GM12878 (cell line): ENCODE measurements at regions not wholly inside any gene's neighbourhood (a gene's known extent, or its start where the extent isn't known, plus 50 kb on each side); places are given as distances from the start of the nearest gene placed in this dataset.

Experiments used
- ATAC-seq: fragments of 200-7000 bp; cut with Tn5 transposase; 3 replicates; pipeline ENCODE4 v1.9.1; 2020; ENCODE audit warnings: mild to moderate bottlenecking, moderate library complexity
- BruUV-seq: library from RNA; stranded (reverse); fragments of 400-500 nt; replicated peaks from 2 replicates; lab custom pipeline; 2021; lab: Mats Ljungman, UMichigan
- CTCF ChIA-PET: fragments of 300-600 bp; sonication (Branson Sonifier 250); formaldehyde crosslinking; extraction: SDS; loops from one replicate; lab custom pipeline; 2021; ENCODE audit warnings: inconsistent platforms; lab: Yijun Ruan, JAX
- POLR2A ChIA-PET: fragments of 350-600 bp; formaldehyde crosslinking; extraction: SDS; loops from one replicate; lab custom pipeline; 2021; ENCODE audit warnings: inconsistent platforms; lab: Charles Lee
- RAD21 ChIA-PET: fragments of 300-600 bp; sonication (Branson Sonifier 250); formaldehyde crosslinking; loops from one replicate; lab custom pipeline; 2023; ENCODE audit warnings: antibody characterized with exemption; ENCODE audit not compliant: unreplicated experiment; lab: Charles Lee
- SMC1A ChIA-PET: fragments of 300-600 bp; sonication (Branson Sonifier 250); formaldehyde crosslinking; loops from one replicate; lab custom pipeline; 2023; ENCODE audit not compliant: unreplicated experiment, uncharacterized antibody; lab: Charles Lee
- DNase-seq: peaks from one replicate; pipeline ENCODE4 v3.0.0-alpha.2; 2011; ENCODE audit warnings: low read depth, low spot score
- FAIRE-seq: peaks from 3 replicates; lab custom pipeline; 2011; peaks lifted over from hg19 to GRCh38; lab: Jason Lieb, UNC
- H2AFZ ChIP-seq: 2 replicates; pipeline ENCODE4 v1.6.0; 2011; ENCODE audit warnings: low read depth, low read length, control low read depth; ENCODE audit not compliant: control insufficient read depth
- H3K27ac ChIP-seq: 2 replicates; pipeline ENCODE4 v1.5.1; 2011; ENCODE audit warnings: control low read depth; ENCODE audit not compliant: control insufficient read depth, insufficient read depth
- H3K27me3 ChIP-seq, 2 experiments: replicated peaks in 1 of 2; 2 replicates each; pipeline versions ENCODE4 v1.6.0 to v1.6.1; 2011; ENCODE audit warnings: low read length in 1 of 2; ENCODE audit not compliant: control insufficient read depth in 2 of 2, insufficient read depth in 2 of 2
- H3K36me3 ChIP-seq, 2 experiments: 2 replicates each; pipeline ENCODE4 v1.5.1; 2011; ENCODE audit warnings: low read length in 1 of 2; ENCODE audit not compliant: control insufficient read depth in 2 of 2, insufficient read depth in 2 of 2
- H3K4me1 ChIP-seq: 2 replicates; pipeline ENCODE4 v1.6.1; 2011; ENCODE audit warnings: mild to moderate bottlenecking, low read length, moderate library complexity, mixed read lengths; ENCODE audit not compliant: control insufficient read depth, insufficient read depth
- H3K4me2 ChIP-seq: 2 replicates; pipeline ENCODE4 v1.6.0; 2011; ENCODE audit warnings: control low read depth; ENCODE audit not compliant: control insufficient read depth, insufficient read depth
- H3K4me3 ChIP-seq: fragments of 200-600 bp; sonication (generic); 2 replicates; pipeline ENCODE4 v1.5.1; 2016
- H3K79me2 ChIP-seq: 2 replicates; pipeline ENCODE4 v1.6.0; 2011; ENCODE audit warnings: low read length; ENCODE audit not compliant: control insufficient read depth, insufficient read depth
- H3K9ac ChIP-seq: 2 replicates; pipeline ENCODE4 v1.8.0; 2011; ENCODE audit warnings: low read length, control low read depth, mixed read lengths; ENCODE audit not compliant: control insufficient read depth, insufficient read depth
- H3K9me3 ChIP-seq: replicated peaks from 3 replicates; pipeline ENCODE4 v1.5.1; 2011; ENCODE audit warnings: mild to moderate bottlenecking, low read length; ENCODE audit not compliant: control insufficient read depth, insufficient read depth
- H4K20me1 ChIP-seq: 2 replicates; pipeline ENCODE4 v1.6.0; 2011; ENCODE audit not compliant: control insufficient read depth, insufficient read depth
- CEBPB ChIP-seq, 2 experiments: fragments of 150-350 bp in 1 of 2; IDR thresholded peaks; 2 replicates each; pipeline ENCODE4 v1.6.1; 2012 to 2014; ENCODE audit warnings: low read depth in 2 of 2, low read length in 2 of 2, borderline replicate concordance in 1 of 2, inconsistent platforms in 1 of 2
- E2F4 ChIP-seq: IDR thresholded peaks from 2 replicates; pipeline ENCODE4 v1.6.1; 2012; ENCODE audit warnings: low read depth, low read length, improper control_type of control experiment
- HCFC1 ChIP-seq: fragments of 150-350 bp; IDR thresholded peaks from 2 replicates; pipeline ENCODE4 v1.6.1; 2014; ENCODE audit warnings: low read length
- IRF3 ChIP-seq: fragments of 450-650 bp; IDR thresholded peaks from 2 replicates; pipeline ENCODE4 v1.6.1; 2014; ENCODE audit warnings: mild to moderate bottlenecking
- MYC ChIP-seq: IDR thresholded peaks from 2 replicates; pipeline ENCODE4 v1.6.1; 2011; ENCODE audit warnings: mild to moderate bottlenecking, low read length, moderate library complexity, inconsistent platforms; ENCODE audit not compliant: insufficient read depth, insufficient replicate concordance, insufficient read length, severe bottlenecking
- RELA ChIP-seq: fragments of 450-650 bp; IDR thresholded peaks from 2 replicates; pipeline ENCODE4 v1.8.0; 2014; ENCODE audit warnings: borderline replicate concordance; ENCODE audit not compliant: partially characterized antibody
- ZZZ3 ChIP-seq: IDR thresholded peaks from 2 replicates; pipeline ENCODE4 v1.6.1; 2011; ENCODE audit warnings: low read depth; ENCODE audit not compliant: control insufficient read depth, insufficient read length
- WGBS: methylation state at CpG from one replicate; pipeline ENCODE4 v1.1.6; 2016; ENCODE audit warnings: low lambda C conversion rate; ENCODE audit not compliant: insufficient replicate concordance, insufficient coverage; ENCODE audit errors: missing lambda C conversion rate; 5-methylcytosine and 5-hydroxymethylcytosine counted together
- in situ Hi-C: fragments of 300-500 bp; cut with MboI; formaldehyde crosslinking; loops from 9 replicates; pipeline ENCODE4 v1.14.3; 2018; ENCODE audit warnings: mixed read lengths
- intact Hi-C: fragments of 100-400 bp; cut with micrococcal nuclease; formaldehyde crosslinking; loops from one replicate; pipeline ENCODE4 v1.14.2; 2022; ENCODE audit not compliant: unreplicated experiment

GRCh38 chr14:44866322-44866721 lies 95.4 kb downstream of the KLHL28 start:
- no peak overlapping the region for H2AFZ ChIP-seq
- TF ChIP-seq RELA (no peak), CEBPB (IDR thresholded peaks at IDR 0.05; ENCODE audit: borderline replicate concordance in 1 of 2, low read depth in 2 of 2, low read length in 2 of 2) (no peak), MYC (no peak), HCFC1 (no peak), E2F4 (no peak), ZZZ3 (no peak), IRF3 (no peak)
- H3K36me3 ChIP-seq, result no peaks in the 10 kb centered on the region
- intact Hi-C loops, result no loop called here
- SMC1A ChIA-PET, result interaction anchor here (1.2 kb wide), 1 partner anchor 10 kb away, joined by 3 read pairs; no protein-coding TSS in a partner anchor
- RAD21 ChIA-PET, result no interaction called here
- no peak overlapping the region for H3K27ac ChIP-seq
- no peak for FAIRE-seq
- no peak overlapping the region for H3K4me3 ChIP-seq
- H3K9ac ChIP-seq, result no peak overlapping the region
- ATAC-seq, result no peak
- no peaks in the 10 kb centered on the region for H3K79me2 ChIP-seq
- POLR2A ChIA-PET, result no interaction called here
- in situ Hi-C loops, result no loop called here
- CTCF ChIA-PET, result interaction anchor here (1.1 kb wide), 1 partner anchor 20 kb away, joined by 4 read pairs; no protein-coding TSS in a partner anchor
- no peaks in the 10 kb centered on the region for H3K9me3 ChIP-seq
- no TSS peak for BruUV-seq
- no peak overlapping the region for H3K4me2 ChIP-seq
- 68% methylated on average over 2 of the region's 2 CpGs for WGBS
- DNase-seq, result no peak
- H4K20me1 ChIP-seq, result no peaks in the 10 kb centered on the region
- H3K4me1 ChIP-seq, result no peaks in the 10 kb centered on the region
- H3K27me3 ChIP-seq, result no peaks in the 10 kb centered on the region
